Mucosa of descending colon (tissue), 3 donors: ENCODE measurements at regions not wholly inside any gene's neighbourhood (a gene's known extent, or its start where the extent isn't known, plus 50 kb on each side); places are given as distances from the start of the nearest gene placed in this dataset.

Experiments
- ATAC-seq: fragments of 200-7000 bp; cut with Tn5 transposase; one replicate; pipeline ENCODE4 v1.9.1; 2020; ENCODE audit warnings: mild to moderate bottlenecking, moderate library complexity
- DNase-seq, 3 donors: peaks; one replicate each; pipeline ENCODE4 v3.0.0-alpha.2; 2020
- H3K36me3 ChIP-seq: fragments of 200-600 bp; one replicate; pipeline ENCODE4 v1.8.0; 2021; ENCODE audit warnings: low read depth, mild to moderate bottlenecking
- H3K4me1 ChIP-seq: fragments of 200-600 bp; one replicate; pipeline ENCODE4 v1.8.0; 2021; ENCODE audit warnings: low read depth, mild to moderate bottlenecking
- H3K4me3 ChIP-seq: fragments of 200-600 bp; one replicate; pipeline ENCODE4 v1.8.0; 2021; ENCODE audit warnings: mild to moderate bottlenecking
- H3K9me3 ChIP-seq: fragments of 200-600 bp; one replicate; pipeline ENCODE4 v1.8.0; 2021; ENCODE audit warnings: mild to moderate bottlenecking
- intact Hi-C, 2 donors: fragments of 100-400 bp; cut with DNase I in 1 of 2; cut with micrococcal nuclease in 1 of 2; formaldehyde crosslinking; loops; one replicate each; pipeline versions ENCODE4 v1.11.0 to v1.11.1; 2022; cut with DNase I, micrococcal nuclease
- TF ChIP-seq, protein P1 (sequence below): fragments of 200-600 bp; IDR thresholded peaks from one replicate; pipeline ENCODE4 v1.8.0; 2022; ENCODE audit warnings: antibody characterized with exemption, mild to moderate bottlenecking
- donor health status: DM: no; HTN: no; CAD: no; lungs with moderate emphysema.
- donor health status: DM: no; HTN: no; CAD: no.
- donor health status: DM: no; HTN: yes; CAD: no.

DNA sequence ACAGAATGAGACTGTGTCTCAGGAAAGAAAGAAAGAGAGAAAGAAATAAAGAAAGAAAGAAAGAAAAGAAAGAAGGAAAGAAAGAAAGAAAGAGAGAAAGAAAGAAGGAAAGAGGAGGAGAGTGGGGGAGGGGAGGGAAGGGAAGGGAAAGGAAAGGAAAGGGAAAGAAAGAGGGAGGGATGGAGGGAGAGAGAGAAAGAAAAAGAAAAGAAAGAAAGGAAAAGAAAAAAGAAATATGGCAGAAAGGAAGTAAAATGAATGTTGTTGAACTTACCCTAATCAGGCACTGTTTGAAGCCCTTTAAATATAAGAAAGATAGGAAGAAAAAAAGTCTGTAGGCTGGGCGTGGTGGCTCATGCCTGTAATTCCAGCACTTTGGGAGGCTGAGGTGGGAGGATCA, 276.1 kb downstream of the INSC start:
- no peaks in the 10 kb centered on the region for H3K4me1 ChIP-seq
- H3K9me3 ChIP-seq, result peaks cover 14% of the 10 kb centered on the region
- intact Hi-C loops, result no loop called here
- no peaks in the 10 kb centered on the region for H3K36me3 ChIP-seq
- ATAC-seq, result no peak
- no peak for DNase-seq
- TF ChIP-seq, protein P1, sequence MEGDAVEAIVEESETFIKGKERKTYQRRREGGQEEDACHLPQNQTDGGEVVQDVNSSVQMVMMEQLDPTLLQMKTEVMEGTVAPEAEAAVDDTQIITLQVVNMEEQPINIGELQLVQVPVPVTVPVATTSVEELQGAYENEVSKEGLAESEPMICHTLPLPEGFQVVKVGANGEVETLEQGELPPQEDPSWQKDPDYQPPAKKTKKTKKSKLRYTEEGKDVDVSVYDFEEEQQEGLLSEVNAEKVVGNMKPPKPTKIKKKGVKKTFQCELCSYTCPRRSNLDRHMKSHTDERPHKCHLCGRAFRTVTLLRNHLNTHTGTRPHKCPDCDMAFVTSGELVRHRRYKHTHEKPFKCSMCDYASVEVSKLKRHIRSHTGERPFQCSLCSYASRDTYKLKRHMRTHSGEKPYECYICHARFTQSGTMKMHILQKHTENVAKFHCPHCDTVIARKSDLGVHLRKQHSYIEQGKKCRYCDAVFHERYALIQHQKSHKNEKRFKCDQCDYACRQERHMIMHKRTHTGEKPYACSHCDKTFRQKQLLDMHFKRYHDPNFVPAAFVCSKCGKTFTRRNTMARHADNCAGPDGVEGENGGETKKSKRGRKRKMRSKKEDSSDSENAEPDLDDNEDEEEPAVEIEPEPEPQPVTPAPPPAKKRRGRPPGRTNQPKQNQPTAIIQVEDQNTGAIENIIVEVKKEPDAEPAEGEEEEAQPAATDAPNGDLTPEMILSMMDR, result no peak
- no peak overlapping the region for H3K4me3 ChIP-seq

GRCh38 chr11:15396778-15397177, 282.1 kb downstream of the INSC start:
- Histone ChIP-seq H3K4me1 (no peaks in the 10 kb centered on the region), H3K9me3 (peaks cover 10% of the 10 kb centered on the region), H3K36me3 (no peaks in the 10 kb centered on the region), H3K4me3 (no peak overlapping the region)
- TF ChIP-seq, protein P1, result no peak
- ATAC-seq, result no peak
- DNase-seq, result no peak
- intact Hi-C loops, result no loop called here

GRCh38 chr11:15406851-15407351, 292.2 kb downstream of the INSC start:
- DNase-seq, result no peak
- TF ChIP-seq, protein P1, result no peak
- no peak for ATAC-seq
- Histone ChIP-seq H3K9me3 (no peaks in the 10 kb centered on the region), H3K4me3 (no peak overlapping the region), H3K36me3 (no peaks in the 10 kb centered on the region), H3K4me1 (no peaks in the 10 kb centered on the region)
- intact Hi-C loops, result no loop called here

GRCh38 chr11:15412054-15412453, 297.3 kb downstream of the INSC start:
- H3K36me3 ChIP-seq, result no peaks in the 10 kb centered on the region
- no peaks in the 10 kb centered on the region for H3K9me3 ChIP-seq
- H3K4me1 ChIP-seq, result no peaks in the 10 kb centered on the region
- ATAC-seq (no peak), DNase-seq (no peak)
- TF ChIP-seq, protein P1, result no peak
- intact Hi-C loops, result no loop called here
- no peak overlapping the region for H3K4me3 ChIP-seq

- intact Hi-C loops, result no loop called here
- Histone ChIP-seq H3K9me3 (no peaks in the 10 kb centered on the region), H3K36me3 (no peaks in the 10 kb centered on the region), H3K4me1 (no peaks in the 10 kb centered on the region), H3K4me3 (no peak overlapping the region)
- TF ChIP-seq, protein P1, result no peak
- DNase-seq (no peak), ATAC-seq (no peak)
Measured at GRCh38 chr11:15418921-15419320, 304.2 kb downstream of the INSC start.

DNA sequence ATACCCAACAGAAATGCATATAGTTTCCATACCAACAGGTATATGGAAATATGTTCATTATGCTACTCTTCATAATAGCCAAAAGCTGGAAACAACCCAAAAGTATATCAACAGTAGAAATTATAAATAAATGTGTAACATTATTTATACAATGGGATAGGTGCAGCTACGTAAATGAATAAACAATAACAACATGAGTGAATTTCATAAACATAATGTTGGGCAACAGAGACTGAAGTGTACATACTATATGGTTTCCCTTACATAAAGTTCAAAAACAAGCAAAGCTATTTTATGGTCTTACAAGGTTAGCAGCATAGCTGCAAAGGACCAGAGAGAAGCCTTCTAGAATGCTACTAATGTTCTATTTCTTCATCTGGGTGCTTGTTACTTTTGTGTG, 305.0 kb downstream of the INSC start:
- no peak for ATAC-seq
- Histone ChIP-seq H3K4me1 (no peaks in the 10 kb centered on the region), H3K36me3 (no peaks in the 10 kb centered on the region), H3K9me3 (no peaks in the 10 kb centered on the region), H3K4me3 (no peak overlapping the region)
- TF ChIP-seq, protein P1, result no peak
- intact Hi-C loops, result no loop called here
- no peak for DNase-seq
